A549 (cell line): ENCODE measurements at regions not wholly inside any gene's neighbourhood (a gene's known extent, or its start where the extent isn't known, plus 50 kb on each side); places are given as distances from the start of the nearest gene placed in this dataset.

Source experiments
- CBX2 ChIP-seq: fragments of 200-600 bp; sonication (generic); IDR thresholded peaks from 2 replicates; pipeline ENCODE4 v1.6.1; 2016; ENCODE audit warnings: low read depth, mild to moderate bottlenecking, borderline replicate concordance
- CEBPB ChIP-seq, 2 experiments: fragments of >200 bp in 1 of 2; sonication (Bioruptor Twin) in 1 of 2; formaldehyde crosslinking in 1 of 2; IDR thresholded peaks; 2 replicates each; pipeline ENCODE4 v1.6.1; 2012 to 2016
- CTCF ChIP-seq: fragments of >200 bp; sonication (Bioruptor Twin); formaldehyde crosslinking; IDR thresholded peaks from 3 replicates; pipeline ENCODE4 v1.5.1; 2016
- EP300 ChIP-seq, 2 experiments: fragments of >200 bp; sonication (Bioruptor Twin); formaldehyde crosslinking; IDR thresholded peaks; 2 replicates in 1 of 2; 3 replicates in 1 of 2; pipeline ENCODE4 v1.6.1; 2016 to 2017
- HDAC2 ChIP-seq: fragments of 200-600 bp; sonication (generic); IDR thresholded peaks from 2 replicates; pipeline ENCODE4 v1.6.1; 2016
- JUN ChIP-seq, 2 experiments: fragments of >200 bp; sonication (Bioruptor Twin); formaldehyde crosslinking; IDR thresholded peaks; 2 replicates in 1 of 2; 3 replicates in 1 of 2; pipeline ENCODE4 v1.6.1; 2016 to 2017
- PBX3 ChIP-seq: IDR thresholded peaks from 2 replicates; pipeline ENCODE4 v1.6.1; 2012
- POLR2AphosphoS2 ChIP-seq: conservative IDR thresholded peaks from 2 replicates; pipeline ENCODE4 v1.6.1; 2012; ENCODE audit warnings: low read length, improper control_type of control experiment, inconsistent platforms
- RFX5 ChIP-seq: fragments of 450-650 bp; IDR thresholded peaks from 2 replicates; pipeline ENCODE4 v1.7.1; 2014; ENCODE audit warnings: antibody characterized with exemption, mild to moderate bottlenecking, moderate library complexity
- ZC3H11A ChIP-seq: fragments of 450-650 bp; IDR thresholded peaks from 2 replicates; pipeline ENCODE4 v1.6.1; 2014; ENCODE audit warnings: antibody characterized with exemption, mild to moderate bottlenecking
- ZSCAN20 ChIP-seq: fragments of 250-450 bp; sonication (Bioruptor Pico); IDR thresholded peaks from 2 replicates; pipeline ENCODE4 v1.8.0; 2022; ENCODE audit warnings: mild to moderate bottlenecking, moderate library complexity

- no peak for TF ChIP-seq JUN (IDR thresholded peaks at IDR 0.05)
- no peak for TF ChIP-seq EP300 (IDR thresholded peaks at IDR 0.05)
- no peak for TF ChIP-seq RFX5
- no peak for TF ChIP-seq CTCF
- TF ChIP-seq CEBPB (IDR thresholded peaks at IDR 0.05), result no peak
- no peak for TF ChIP-seq CBX2
- no peak for TF ChIP-seq PBX3
- no peak for TF ChIP-seq HDAC2
- TF ChIP-seq POLR2AphosphoS2, result no peak
- no peak for TF ChIP-seq ZSCAN20 (CRISPR knock-in tag)
- no peak for TF ChIP-seq ZC3H11A
These were observed 398.6 kb downstream of the ZIC4 start for GRCh38 chr3:147007736-147008245.
